ENCODE measurements at regions not wholly inside any gene's neighbourhood (a gene's known extent, or its start where the extent isn't known, plus 50 kb on each side); places are given as distances from the start of the nearest gene placed in this dataset.
"Not testable (repeated sequence)": the region's sequence is repeated elsewhere in the genome, so short reads cannot be mapped to it uniquely, and the experiment has no call there.

GRCh38 chr10:28481346-28481745 lies 51.6 kb upstream of the WAC start:
- intact Hi-C loops (cut with micrococcal nuclease); H3K23ac ChIP-seq (ENCODE audit: low read depth, low read length); CTCF ChIA-PET; H3K4ac ChIP-seq (ENCODE audit: low read depth, low read length); H2AK5ac ChIP-seq (ENCODE audit: low read depth, low read length); POLR2A ChIA-PET (ENCODE audit: unreplicated experiment); H4K91ac ChIP-seq (ENCODE audit: insufficient read depth, low read depth, low read length); H4K8ac ChIP-seq (ENCODE audit: low read depth in 2 of 2, low read length in 2 of 2); H3K9ac ChIP-seq (ENCODE audit: low read depth, low read length); H3K4me1 ChIP-seq (ENCODE audit: control insufficient read depth, insufficient read depth, low read length); H3K27ac ChIP-seq (ENCODE audit: insufficient read depth, low read length); H3K9me1 ChIP-seq (ENCODE audit: insufficient read depth, low read length); dilution Hi-C loops (cut with HindIII; ENCODE audit: low sequenced_read_pairs, unreplicated experiment); H3K14ac ChIP-seq (replicated peaks; ENCODE audit: low read depth, low read length); H2AK9ac ChIP-seq (replicated peaks; ENCODE audit: low read depth, low read length, poor library complexity); H3K79me1 ChIP-seq (ENCODE audit: low read depth in 1 of 2, low read length in 2 of 2); in situ Hi-C loops (cut with MboI; ENCODE audit: low sequenced_read_pairs); H2BK20ac ChIP-seq (ENCODE audit: low read depth, low read length); ATAC-seq (ENCODE audit: low read depth); H4K20me1 ChIP-seq (ENCODE audit: insufficient read depth, low read length); H3K18ac ChIP-seq (ENCODE audit: low read depth, low read length); DNase-seq; H2BK5ac ChIP-seq (ENCODE audit: low read depth, low read length, poor library complexity, severe bottlenecking); H3K4me2 ChIP-seq (ENCODE audit: low read depth, low read length); H4K5ac ChIP-seq (ENCODE audit: low read depth, low read length); H3K36me3 ChIP-seq (ENCODE audit: control insufficient read depth, insufficient read depth, low read length); BruUV-seq (replicated peaks); H3K4me3 ChIP-seq (ENCODE audit: insufficient read depth, low read depth, low read length); H2BK120ac ChIP-seq (ENCODE audit: low read depth, low read length); H2AFZ ChIP-seq (replicated peaks; ENCODE audit: low read length, poor library complexity); H3K56ac ChIP-seq (ENCODE audit: extremely low read depth, insufficient read depth, low read length); H3K9me3 ChIP-seq (ENCODE audit: control insufficient read depth, insufficient read depth, low read length); H2BK15ac ChIP-seq (ENCODE audit: low read depth, low read length): not testable (repeated sequence)
- WGBS, 2 experiments (ENCODE audit: extremely low coverage in 2 of 2, insufficient read length in 1 of 2): 57% methylated on average over 1 of the region's 5 CpGs; no CpG with 5 or more reads in 1 of the 2 experiments
- H3K27me3 ChIP-seq (ENCODE audit: control insufficient read depth, insufficient read depth, low read length): peaks cover 11% of the 10 kb centered on the region

All from IMR-90 (cell line).